SK-N-MC (cell line): ENCODE measurements at regions not wholly inside any gene's neighbourhood (a gene's known extent, or its start where the extent isn't known, plus 50 kb on each side); places are given as distances from the start of the nearest gene placed in this dataset.

ENCODE experiments used
- DNase-seq: peaks from one replicate; pipeline ENCODE4 v3.0.0-alpha.2; 2011; ENCODE audit warnings: low read depth, low spot score
- H3K27ac ChIP-seq: fragments of 200-600 bp; sonication (generic); 2 replicates; pipeline ENCODE4 v1.5.1; 2016; ENCODE audit warnings: mixed run types
- H3K36me3 ChIP-seq: fragments of 200-600 bp; sonication (generic); 2 replicates; pipeline ENCODE4 v1.6.1; 2017; ENCODE audit warnings: antibody characterized with exemption, low read length, mixed read lengths; ENCODE audit not compliant: insufficient read depth
- H3K4me3 ChIP-seq: fragments of 200-600 bp; sonication (generic); 2 replicates; pipeline ENCODE4 v1.5.1; 2016
- H3K9ac ChIP-seq: fragments of 200-600 bp; sonication (generic); 2 replicates; pipeline ENCODE4 v1.8.0; 2017; ENCODE audit warnings: mixed run types, mixed read lengths; ENCODE audit not compliant: insufficient read length
- H3K9me3 ChIP-seq: fragments of 200-600 bp; sonication (generic); 2 replicates; pipeline ENCODE4 v1.6.1; 2017; ENCODE audit warnings: low read depth, mild to moderate bottlenecking, antibody characterized with exemption, low read length, moderate library complexity, mixed read lengths
- EZH2 ChIP-seq: fragments of 200-600 bp; sonication (generic); IDR thresholded peaks from one replicate; pipeline ENCODE4 v1.6.1; 2017; ENCODE audit warnings: antibody characterized with exemption
- FOXP2 ChIP-seq: optimal IDR thresholded peaks from 2 replicates; pipeline ENCODE3; 2011; ENCODE audit warnings: mild to moderate bottlenecking, moderate library complexity; ENCODE audit not compliant: insufficient read depth; ENCODE audit errors: extremely low read length, control extremely low read depth
- POLR2AphosphoS5 ChIP-seq: IDR thresholded peaks from 2 replicates; pipeline ENCODE4 v1.6.1; 2012; ENCODE audit warnings: mild to moderate bottlenecking, low read depth, low read length, borderline replicate concordance

- no peak overlapping the region for H3K27ac ChIP-seq
These were observed 242.1 kb downstream of the GLI2 start for GRCh38 chr2:120977582-120978358.

GRCh38 chr2:120978359-120979050, 242.8 kb downstream of the GLI2 start:
- no peak overlapping the region for H3K9ac ChIP-seq
- no peak for DNase-seq
- no peak overlapping the region for H3K27ac ChIP-seq
- H3K4me3 ChIP-seq, result no peak overlapping the region
- no peaks in the 10 kb centered on the region for H3K9me3 ChIP-seq
- peaks cover 3% of the 10 kb centered on the region; the same call in 1 of the 2 replicates for H3K36me3 ChIP-seq
- TF ChIP-seq FOXP2 (no peak), POLR2AphosphoS5 (no peak), EZH2 (no peak)

More at GRCh38 chr2:120977582-120978358, 242.1 kb downstream of the GLI2 start:
- no peak overlapping the region for H3K9ac ChIP-seq
- peaks cover 3% of the 10 kb centered on the region; the same call in 1 of the 2 replicates for H3K36me3 ChIP-seq
- no peaks in the 10 kb centered on the region for H3K9me3 ChIP-seq
- DNase-seq, result no peak
- H3K4me3 ChIP-seq, result no peak overlapping the region
- TF ChIP-seq POLR2AphosphoS5 (no peak), FOXP2 (no peak), EZH2 (no peak)

GRCh38 chr2:120979398-120979797, 243.7 kb downstream of the GLI2 start:
- Histone ChIP-seq H3K36me3 (peaks cover 3% of the 10 kb centered on the region; the same call in 1 of the 2 replicates), H3K9ac (no peak overlapping the region), H3K9me3 (no peaks in the 10 kb centered on the region), H3K4me3 (no peak overlapping the region), H3K27ac (no peak overlapping the region)
- no peak for TF ChIP-seq EZH2
- DNase-seq, result no peak

GRCh38 chr2:120979921-120980320, 244.3 kb downstream of the GLI2 start:
- no peak for DNase-seq
- TF ChIP-seq EZH2 (no peak), FOXP2 (no peak), POLR2AphosphoS5 (no peak)
- Histone ChIP-seq H3K4me3 (no peak overlapping the region), H3K27ac (no peak overlapping the region), H3K9me3 (no peaks in the 10 kb centered on the region), H3K9ac (no peak overlapping the region), H3K36me3 (peaks cover 3% of the 10 kb centered on the region; the same call in 1 of the 2 replicates)

- no peak for DNase-seq
- Histone ChIP-seq H3K27ac (no peak overlapping the region), H3K9me3 (no peaks in the 10 kb centered on the region), H3K36me3 (peaks cover 5% of the 10 kb centered on the region; the same call in 1 of the 2 replicates), H3K9ac (no peak overlapping the region), H3K4me3 (no peak overlapping the region)
- TF ChIP-seq EZH2, result no peak
- TF ChIP-seq POLR2AphosphoS5, result no peak
- TF ChIP-seq FOXP2, result no peak
These were observed 245.8 kb downstream of the GLI2 start for GRCh38 chr2:120981443-120981842.

- Histone ChIP-seq H3K4me3 (no peak overlapping the region), H3K27ac (no peak overlapping the region), H3K9me3 (no peaks in the 10 kb centered on the region), H3K36me3 (peaks cover 10% of the 10 kb centered on the region; the same call in 1 of the 2 replicates), H3K9ac (no peak overlapping the region)
- TF ChIP-seq POLR2AphosphoS5 (no peak), EZH2 (no peak), FOXP2 (no peak)
- DNase-seq, result no peak
These were observed 246.9 kb downstream of the GLI2 start for GRCh38 chr2:120982598-120982997.

- no peak overlapping the region for H3K4me3 ChIP-seq
- no peak overlapping the region for H3K9ac ChIP-seq
- no peaks in the 10 kb centered on the region for H3K9me3 ChIP-seq
- no peak for DNase-seq
- H3K27ac ChIP-seq, result no peak overlapping the region
- H3K36me3 ChIP-seq, result peaks cover 10% of the 10 kb centered on the region; the same call in 1 of the 2 replicates
- TF ChIP-seq EZH2, result no peak
- no peak for TF ChIP-seq FOXP2
- TF ChIP-seq POLR2AphosphoS5, result no peak
These were observed 247.7 kb downstream of the GLI2 start for GRCh38 chr2:120983344-120983743.

GRCh38 chr2:120984046-120984445, 248.4 kb downstream of the GLI2 start:
- Histone ChIP-seq H3K9ac (no peak overlapping the region), H3K27ac (no peak overlapping the region), H3K9me3 (no peaks in the 10 kb centered on the region), H3K36me3 (peaks cover 7% of the 10 kb centered on the region; the same call in 1 of the 2 replicates), H3K4me3 (no peak overlapping the region)
- no peak for TF ChIP-seq POLR2AphosphoS5
- TF ChIP-seq EZH2, result no peak
- DNase-seq, result no peak
